ENCODE measurements at regions not wholly inside any gene's neighbourhood (a gene's known extent, or its start where the extent isn't known, plus 50 kb on each side); places are given as distances from the start of the nearest gene placed in this dataset.

- no peak overlapping the region for H3K4me3 ChIP-seq (ENCODE audit: low read depth, low read length)
- no peak for TF ChIP-seq CTCF (IDR thresholded peaks at IDR 0.05; ENCODE audit: borderline replicate concordance, insufficient read depth, low read depth, low read length)
Observed at GRCh38 chr3:94704467-94704866, 641.6 kb downstream of the NSUN3 start.

GRCh38 chr3:94709249-94709902, 646.5 kb downstream of the NSUN3 start:
- H3K4me3 ChIP-seq (ENCODE audit: low read depth, low read length) = no peak overlapping the region
- TF ChIP-seq CTCF (IDR thresholded peaks at IDR 0.05; ENCODE audit: borderline replicate concordance, insufficient read depth, low read depth, low read length) = no peak

- H3K4me3 ChIP-seq (ENCODE audit: low read depth, low read length) = no peak overlapping the region
- TF ChIP-seq CTCF (IDR thresholded peaks at IDR 0.05; ENCODE audit: borderline replicate concordance, insufficient read depth, low read depth, low read length) = no peak
Observed at GRCh38 chr3:94714194-94714593, 651.3 kb downstream of the NSUN3 start.

GRCh38 chr3:94716326-94717018, 653.6 kb downstream of the NSUN3 start:
- TF ChIP-seq CTCF (IDR thresholded peaks at IDR 0.05; ENCODE audit: borderline replicate concordance, insufficient read depth, low read depth, low read length) = no peak
- no peak overlapping the region for H3K4me3 ChIP-seq (ENCODE audit: low read depth, low read length)

GRCh38 chr3:94734206-94734605, 671.3 kb downstream of the NSUN3 start:
- no peak overlapping the region for H3K4me3 ChIP-seq (ENCODE audit: low read depth, low read length)
- no peak for TF ChIP-seq CTCF (IDR thresholded peaks at IDR 0.05; ENCODE audit: borderline replicate concordance, insufficient read depth, low read depth, low read length)

GRCh38 chr3:94735354-94735753, 672.5 kb downstream of the NSUN3 start:
- no peak for TF ChIP-seq CTCF (IDR thresholded peaks at IDR 0.05; ENCODE audit: borderline replicate concordance, insufficient read depth, low read depth, low read length)

GRCh38 chr3:94737116-94737515, 674.3 kb downstream of the NSUN3 start:
- no peak overlapping the region for H3K4me3 ChIP-seq (ENCODE audit: low read depth, low read length)
- TF ChIP-seq CTCF (IDR thresholded peaks at IDR 0.05; ENCODE audit: borderline replicate concordance, insufficient read depth, low read depth, low read length) = no peak

More at GRCh38 chr3:94735354-94735753, 672.5 kb downstream of the NSUN3 start:
- no peak overlapping the region for H3K4me3 ChIP-seq (ENCODE audit: low read depth, low read length)

Data from GM12875 (cell line).